IMR-90 (cell line): ENCODE measurements at regions not wholly inside any gene's neighbourhood (a gene's known extent, or its start where the extent isn't known, plus 50 kb on each side); places are given as distances from the start of the nearest gene placed in this dataset.

Source experiments
- ATAC-seq: fragments of 200-7000 bp; cut with Tn5 transposase; 2 replicates; pipeline ENCODE4 v1.9.1; 2020; ENCODE audit warnings: low read depth, mild to moderate bottlenecking, moderate library complexity
- BruUV-seq: library from RNA; stranded (reverse); fragments of 400-500 nt; replicated peaks from 2 replicates; lab custom pipeline; 2021; lab: Mats Ljungman, UMichigan
- CTCF ChIA-PET: fragments of 300-600 bp; formaldehyde crosslinking; extraction: SDS; loops from one replicate; lab custom pipeline; 2021; ENCODE audit warnings: antibody characterized with exemption; lab: Yijun Ruan, JAX
- POLR2A ChIA-PET: fragments of 300-600 bp; sonication (Branson Sonifier 250); formaldehyde crosslinking; loops from one replicate; lab custom pipeline; 2022; ENCODE audit warnings: antibody characterized with exemption; ENCODE audit not compliant: unreplicated experiment; lab: Charles Lee
- DNase-seq: peaks from one replicate; pipeline ENCODE4 v3.0.0; 2013
- H2AFZ ChIP-seq: replicated peaks from 2 replicates; pipeline ENCODE3; 2013; ENCODE audit warnings: low read length, mild to moderate bottlenecking; ENCODE audit not compliant: poor library complexity
- H2AK5ac ChIP-seq: 2 replicates; pipeline ENCODE4 v1.6.1; 2013; ENCODE audit warnings: low read depth, low read length, inconsistent platforms
- H2AK9ac ChIP-seq: replicated peaks from 2 replicates; pipeline ENCODE3; 2013; ENCODE audit warnings: mild to moderate bottlenecking, low read depth, low read length, moderate library complexity; ENCODE audit not compliant: poor library complexity
- H2BK120ac ChIP-seq: 2 replicates; pipeline ENCODE4 v1.6.1; 2013; ENCODE audit warnings: low read depth, low read length, inconsistent platforms
- H2BK15ac ChIP-seq: 3 replicates; pipeline ENCODE4 v1.6.1; 2013; ENCODE audit warnings: low read depth, low read length, inconsistent platforms
- H2BK20ac ChIP-seq: 2 replicates; pipeline ENCODE4 v1.6.1; 2013; ENCODE audit warnings: low read depth, mild to moderate bottlenecking, inconsistent platforms, low read length, moderate library complexity
- H2BK5ac ChIP-seq: 2 replicates; pipeline ENCODE4 v1.6.1; 2013; ENCODE audit warnings: mild to moderate bottlenecking, low read depth, low read length, inconsistent platforms; ENCODE audit not compliant: poor library complexity, severe bottlenecking
- H3K14ac ChIP-seq: replicated peaks from 2 replicates; pipeline ENCODE4 v1.6.1; 2013; ENCODE audit warnings: low read depth, low read length, inconsistent platforms
- H3K18ac ChIP-seq: 2 replicates; pipeline ENCODE4 v1.6.1; 2013; ENCODE audit warnings: low read depth, low read length, control low read depth
- H3K23ac ChIP-seq: 2 replicates; pipeline ENCODE4 v1.6.1; 2013; ENCODE audit warnings: low read depth, low read length, inconsistent platforms
- H3K27ac ChIP-seq: 2 replicates; pipeline ENCODE4 v1.5.1; 2013; ENCODE audit warnings: mild to moderate bottlenecking, control low read depth, low read length; ENCODE audit not compliant: insufficient read depth
- H3K27me3 ChIP-seq: 2 replicates; pipeline ENCODE4 v1.6.1; 2013; ENCODE audit warnings: low read length; ENCODE audit not compliant: control insufficient read depth, insufficient read depth
- H3K36me3 ChIP-seq: 2 replicates; pipeline ENCODE4 v1.6.1; 2013; ENCODE audit warnings: low read length, mixed read lengths; ENCODE audit not compliant: control insufficient read depth, insufficient read depth
- H3K4ac ChIP-seq: 2 replicates; pipeline ENCODE4 v1.6.1; 2013; ENCODE audit warnings: low read depth, low read length, inconsistent platforms
- H3K4me1 ChIP-seq: 2 replicates; pipeline ENCODE4 v1.6.1; 2013; ENCODE audit warnings: low read length, mixed read lengths; ENCODE audit not compliant: control insufficient read depth, insufficient read depth
- H3K4me2 ChIP-seq: 2 replicates; pipeline ENCODE4 v1.6.1; 2013; ENCODE audit warnings: low read depth, mild to moderate bottlenecking, control low read depth, low read length, moderate library complexity
- H3K4me3 ChIP-seq: 2 replicates; pipeline ENCODE4 v1.5.1; 2013; ENCODE audit warnings: low read depth, mild to moderate bottlenecking, control low read depth, low read length, moderate library complexity; ENCODE audit not compliant: insufficient read depth
- H3K56ac ChIP-seq: 2 replicates; pipeline ENCODE4 v1.6.1; 2013; ENCODE audit warnings: low read length, inconsistent platforms; ENCODE audit not compliant: insufficient read depth; ENCODE audit errors: extremely low read depth
- H3K79me1 ChIP-seq, 2 experiments: 2 replicates each; pipeline ENCODE4 v1.6.1; 2013; ENCODE audit warnings: low read length in 2 of 2, inconsistent platforms in 1 of 2, low read depth in 1 of 2
- H3K9ac ChIP-seq: 2 replicates; pipeline ENCODE4 v1.6.1; 2013; ENCODE audit warnings: low read depth, low read length, control low read depth
- H3K9me1 ChIP-seq: 2 replicates; pipeline ENCODE4 v1.6.1; 2013; ENCODE audit warnings: low read length, inconsistent platforms; ENCODE audit not compliant: insufficient read depth
- H3K9me3 ChIP-seq: 2 replicates; pipeline ENCODE4 v1.6.1; 2013; ENCODE audit warnings: low read length; ENCODE audit not compliant: control insufficient read depth, insufficient read depth
- H4K20me1 ChIP-seq: 2 replicates; pipeline ENCODE4 v1.6.1; 2013; ENCODE audit warnings: low read length, inconsistent platforms; ENCODE audit not compliant: insufficient read depth
- H4K5ac ChIP-seq: 2 replicates; pipeline ENCODE4 v1.6.1; 2013; ENCODE audit warnings: mild to moderate bottlenecking, low read depth, low read length, control low read depth
- H4K8ac ChIP-seq, 2 experiments: 2 replicates each; pipeline ENCODE4 v1.6.1; 2013; ENCODE audit warnings: low read depth in 2 of 2, low read length in 2 of 2, control low read depth in 1 of 2, inconsistent platforms in 1 of 2
- H4K91ac ChIP-seq: 2 replicates; pipeline ENCODE4 v1.6.1; 2013; ENCODE audit warnings: low read depth, low read length, inconsistent platforms; ENCODE audit not compliant: insufficient read depth
- BHLHE40 ChIP-seq: fragments of 150-350 bp; IDR thresholded peaks from 2 replicates; pipeline ENCODE4 v1.6.1; 2016; ENCODE audit warnings: mild to moderate bottlenecking, low read depth, low read length
- CEBPB ChIP-seq: IDR thresholded peaks from 2 replicates; pipeline ENCODE4 v1.6.1; 2012; ENCODE audit warnings: low read depth, low read length, improper control_type of control experiment
- FOS ChIP-seq: fragments of 150-350 bp; IDR thresholded peaks from 2 replicates; pipeline ENCODE4 v1.6.1; 2016; ENCODE audit warnings: low read depth, low read length
- MAFK ChIP-seq: IDR thresholded peaks from 2 replicates; pipeline ENCODE4 v1.6.1; 2012; ENCODE audit warnings: low read depth, low read length, improper control_type of control experiment
- MAZ ChIP-seq: IDR thresholded peaks from 2 replicates; pipeline ENCODE4 v1.6.1; 2012; ENCODE audit warnings: low read depth, mild to moderate bottlenecking, low read length, improper control_type of control experiment, moderate library complexity, borderline replicate concordance
- NFE2L2 ChIP-seq: fragments of 150-350 bp; IDR thresholded peaks from 2 replicates; pipeline ENCODE4 v1.6.1; 2016; ENCODE audit warnings: low read depth, mild to moderate bottlenecking, low read length
- POLR2A ChIP-seq: IDR thresholded peaks from 2 replicates; pipeline ENCODE4 v1.6.1; 2012; ENCODE audit warnings: mild to moderate bottlenecking, low read depth, low read length
- RAD21 ChIP-seq: IDR thresholded peaks from 2 replicates; pipeline ENCODE4 v1.6.1; 2012; ENCODE audit warnings: low read length, improper control_type of control experiment
- RCOR1 ChIP-seq: IDR thresholded peaks from 2 replicates; pipeline ENCODE4 v1.6.1; 2012; ENCODE audit warnings: mild to moderate bottlenecking, low read length, improper control_type of control experiment; ENCODE audit not compliant: insufficient replicate concordance
- USF2 ChIP-seq: fragments of 150-350 bp; IDR thresholded peaks from 2 replicates; pipeline ENCODE4 v1.6.1; 2017; ENCODE audit warnings: mild to moderate bottlenecking, antibody characterized with exemption, low read length, low read depth
- WGBS, 2 experiments: methylation state at CpG; one replicate each; pipeline versions ENCODE4 v1.1.5 to v1.1.7; 2013; ENCODE audit warnings: missing lambda C conversion rate in 2 of 2; ENCODE audit not compliant: insufficient read length in 1 of 2; ENCODE audit errors: extremely low coverage in 2 of 2; 5-methylcytosine and 5-hydroxymethylcytosine counted together
- dilution Hi-C: fragments of 300-500 bp; cut with HindIII; formaldehyde crosslinking; loops from one replicate; pipeline ENCODE4 v1.14.3; 2018; ENCODE audit warnings: low sequenced_read_pairs; ENCODE audit not compliant: unreplicated experiment
- in situ Hi-C: fragments of 300-500 bp; cut with MboI; formaldehyde crosslinking; loops from 3 replicates; pipeline ENCODE4 v1.14.3; 2019; ENCODE audit warnings: low sequenced_read_pairs, inconsistent platforms, mixed read lengths
- intact Hi-C: fragments of 100-400 bp; cut with micrococcal nuclease; formaldehyde crosslinking; loops from 2 replicates; pipeline ENCODE4 v1.10.0; 2022

DNA sequence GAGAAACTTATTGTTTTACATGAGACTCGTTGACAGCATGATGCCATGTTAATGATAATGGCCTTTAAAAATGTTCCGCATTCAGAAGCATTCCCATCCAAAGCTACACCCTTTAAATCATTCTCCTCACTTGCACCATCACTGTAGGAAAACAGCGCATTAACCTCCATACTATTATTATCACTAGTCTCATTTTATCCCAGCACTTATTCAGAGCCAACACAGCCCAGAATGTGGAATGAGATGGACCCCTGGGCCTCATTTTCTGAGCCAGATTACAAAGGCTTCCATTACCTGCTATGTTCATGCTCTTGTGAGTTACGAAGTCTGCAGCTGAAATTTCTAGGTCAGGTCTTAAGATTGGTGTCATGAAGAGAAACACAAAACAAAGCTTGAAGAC, 159.4 kb downstream of the HS3ST3A1 start:
- CTCF ChIA-PET, result no interaction called here
- no peak overlapping the region for H2BK15ac ChIP-seq
- no peak overlapping the region for H3K23ac ChIP-seq
- H2AFZ ChIP-seq, result no peak overlapping the region
- H2AK9ac ChIP-seq, result no peak overlapping the region
- H3K36me3 ChIP-seq, result no peaks in the 10 kb centered on the region
- H3K27me3 ChIP-seq, result no peaks in the 10 kb centered on the region
- H4K91ac ChIP-seq, result no peak overlapping the region
- H2BK5ac ChIP-seq, result no peak overlapping the region
- H3K9me1 ChIP-seq, result no peaks in the 10 kb centered on the region
- intact Hi-C loops, result no loop called here
- H3K79me1 ChIP-seq, result no peaks in the 10 kb centered on the region
- no peak overlapping the region for H3K9ac ChIP-seq
- POLR2A ChIA-PET, result no interaction called here
- ATAC-seq (no peak), DNase-seq (no peak)
- WGBS, 2 experiments, result 90% methylated on average over 1 of the region's 4 CpGs; no CpG with 5 or more reads in 1 of the 2 experiments
- dilution Hi-C loops, result no loop called here
- no peak overlapping the region for H3K4ac ChIP-seq
- in situ Hi-C loops, result no loop called here
- no peak overlapping the region for H3K4me3 ChIP-seq
- no TSS peak for BruUV-seq
- no peak overlapping the region for H4K5ac ChIP-seq
- H4K8ac ChIP-seq, result no peak overlapping the region
- no peak overlapping the region for H3K14ac ChIP-seq
- no peak overlapping the region for H2AK5ac ChIP-seq
- no peak overlapping the region for H2BK120ac ChIP-seq
- no peaks in the 10 kb centered on the region for H3K9me3 ChIP-seq
- H3K4me1 ChIP-seq, result no peaks in the 10 kb centered on the region
- no peak overlapping the region for H3K18ac ChIP-seq
- H4K20me1 ChIP-seq, result no peaks in the 10 kb centered on the region
- H3K27ac ChIP-seq, result no peak overlapping the region
- no peak overlapping the region for H3K56ac ChIP-seq
- TF ChIP-seq USF2, result no peak
- no peak for TF ChIP-seq FOS
- TF ChIP-seq RCOR1, result no peak
- TF ChIP-seq MAZ, result no peak
- TF ChIP-seq NFE2L2, result no peak
- TF ChIP-seq BHLHE40, result no peak
- no peak for TF ChIP-seq MAFK
- no peak for TF ChIP-seq CEBPB
- TF ChIP-seq RAD21, result no peak
- no peak for TF ChIP-seq POLR2A
- H3K4me2 ChIP-seq, result no peak overlapping the region
- H2BK20ac ChIP-seq, result no peak overlapping the region
